Right lung (tissue), 2 donors: ENCODE measurements at regions not wholly inside any gene's neighbourhood (a gene's known extent, or its start where the extent isn't known, plus 50 kb on each side); places are given as distances from the start of the nearest gene placed in this dataset.

Source experiments
- DNase-seq, 2 donors: peaks; one replicate each; pipeline ENCODE4 v3.0.0-alpha.2; 2013

- no peak for DNase-seq
These were observed 309.8 kb downstream of the AHR start for GRCh38 chr7:17608114-17608833.

GRCh38 chr7:17611611-17612010 lies 313.2 kb downstream of the AHR start:
- DNase-seq = no peak

GRCh38 chr7:17613338-17614041 lies 315.0 kb downstream of the AHR start:
- DNase-seq = no peak

GRCh38 chr7:17617380-17617779 lies 318.9 kb downstream of the AHR start:
- DNase-seq = no peak

- DNase-seq = no peak
These were observed 319.6 kb downstream of the AHR start for GRCh38 chr7:17617857-17618651.

GRCh38 chr7:17618652-17618974 lies 320.2 kb downstream of the AHR start:
- DNase-seq = no peak

- no peak for DNase-seq
These were observed 320.9 kb downstream of the AHR start for GRCh38 chr7:17619196-17619818.

- DNase-seq = no peak
These were observed 319.7 kb downstream of the SNX13 start for GRCh38 chr7:17620566-17620965.

GRCh38 chr7:17622451-17622850 lies 317.8 kb downstream of the SNX13 start:
- no peak for DNase-seq

- no peak for DNase-seq
These were observed 316.6 kb downstream of the SNX13 start for GRCh38 chr7:17623546-17624185.

GRCh38 chr7:17624379-17624778 lies 315.9 kb downstream of the SNX13 start:
- DNase-seq = no peak

GRCh38 chr7:17625043-17625442 lies 315.3 kb downstream of the SNX13 start:
- no peak for DNase-seq

GRCh38 chr7:17626235-17626634 lies 314.1 kb downstream of the SNX13 start:
- DNase-seq = no peak

GRCh38 chr7:17631061-17631460 lies 309.2 kb downstream of the SNX13 start:
- DNase-seq = no peak

GRCh38 chr7:17632384-17632783 lies 307.9 kb downstream of the SNX13 start:
- no peak for DNase-seq

- DNase-seq = no peak
These were observed 307.2 kb downstream of the SNX13 start for GRCh38 chr7:17633067-17633466.

- DNase-seq = no peak
These were observed 301.6 kb downstream of the SNX13 start for GRCh38 chr7:17638727-17639126.

GRCh38 chr7:17640730-17641377 lies 299.4 kb downstream of the SNX13 start:
- DNase-seq = no peak

GRCh38 chr7:17645500-17645899 lies 294.8 kb downstream of the SNX13 start:
- DNase-seq = no peak

- peak; percentile 23 to 34 for DNase-seq
These were observed 293.9 kb downstream of the SNX13 start for GRCh38 chr7:17646253-17646956.

- DNase-seq = no peak
These were observed 289.0 kb downstream of the SNX13 start for GRCh38 chr7:17651341-17651740.
